Chondrocyte (in vitro differentiated cells): ENCODE measurements at regions not wholly inside any gene's neighbourhood (a gene's known extent, or its start where the extent isn't known, plus 50 kb on each side); places are given as distances from the start of the nearest gene placed in this dataset.

ENCODE experiments used
- DNase-seq: peaks from one replicate; pipeline ENCODE4 v3.0.0; 2021; ENCODE audit warnings: mixed read lengths, low spot score
- H3K27ac Mint-ChIP-seq: one replicate; pipeline ENCODE4 v1.8.0; 2021; ENCODE audit warnings: mild to moderate bottlenecking, moderate library complexity, mixed read lengths; ENCODE audit not compliant: unreplicated experiment
- H3K27me3 Mint-ChIP-seq: 2 replicates; pipeline ENCODE4 v1.8.0; 2021; ENCODE audit warnings: low read depth, mixed read lengths
- H3K36me3 Mint-ChIP-seq: 2 replicates; pipeline ENCODE4 v1.8.0; 2021; ENCODE audit warnings: low read depth, mixed read lengths
- H3K4me1 Mint-ChIP-seq: 2 replicates; pipeline ENCODE4 v1.8.0; 2021; ENCODE audit warnings: low read depth, mild to moderate bottlenecking, mixed read lengths
- H3K4me3 Mint-ChIP-seq: one replicate; pipeline ENCODE4 v1.8.0; 2021; ENCODE audit warnings: mild to moderate bottlenecking, moderate library complexity, mixed read lengths; ENCODE audit not compliant: unreplicated experiment
- H3K9me3 Mint-ChIP-seq: 2 replicates; pipeline ENCODE4 v1.8.0; 2021; ENCODE audit warnings: low read depth, mixed read lengths
- TF ChIP-seq, protein P1 (sequence below): fragments of 200-600 bp; sonication (generic); IDR thresholded peaks from 2 replicates; pipeline ENCODE4 v1.5.0; 2021; ENCODE audit warnings: antibody characterized with exemption, mild to moderate bottlenecking, moderate library complexity

DNA sequence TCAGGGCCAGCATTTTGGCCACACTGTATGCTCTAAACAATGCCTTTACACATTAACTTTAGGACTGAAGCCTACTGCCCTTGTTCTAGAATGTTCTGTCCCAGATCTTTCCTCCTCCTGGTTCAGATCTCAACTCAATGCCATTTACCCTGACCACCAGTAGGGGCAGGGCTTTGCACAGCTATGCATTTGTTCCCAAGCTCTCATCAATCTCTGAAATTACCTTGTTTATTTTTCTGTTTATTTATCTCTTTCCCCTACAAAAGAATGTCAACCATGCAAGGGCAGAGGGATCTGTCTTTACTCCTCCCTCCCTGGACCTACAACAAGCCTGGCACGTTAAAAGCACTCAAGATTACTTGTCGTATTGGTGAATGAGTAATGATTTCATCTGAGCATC lies 612.9 kb downstream of the BNC2 start:
- Mint-ChIP-seq H3K9me3 (no peaks in the 10 kb centered on the region), H3K27ac (no peak overlapping the region), H3K27me3 (peaks cover 2% of the 10 kb centered on the region), H3K4me3 (no peak overlapping the region), H3K36me3 (peaks cover 2% of the 10 kb centered on the region), H3K4me1 (peaks cover 22% of the 10 kb centered on the region)
- DNase-seq, result no peak
- TF ChIP-seq, protein P1, sequence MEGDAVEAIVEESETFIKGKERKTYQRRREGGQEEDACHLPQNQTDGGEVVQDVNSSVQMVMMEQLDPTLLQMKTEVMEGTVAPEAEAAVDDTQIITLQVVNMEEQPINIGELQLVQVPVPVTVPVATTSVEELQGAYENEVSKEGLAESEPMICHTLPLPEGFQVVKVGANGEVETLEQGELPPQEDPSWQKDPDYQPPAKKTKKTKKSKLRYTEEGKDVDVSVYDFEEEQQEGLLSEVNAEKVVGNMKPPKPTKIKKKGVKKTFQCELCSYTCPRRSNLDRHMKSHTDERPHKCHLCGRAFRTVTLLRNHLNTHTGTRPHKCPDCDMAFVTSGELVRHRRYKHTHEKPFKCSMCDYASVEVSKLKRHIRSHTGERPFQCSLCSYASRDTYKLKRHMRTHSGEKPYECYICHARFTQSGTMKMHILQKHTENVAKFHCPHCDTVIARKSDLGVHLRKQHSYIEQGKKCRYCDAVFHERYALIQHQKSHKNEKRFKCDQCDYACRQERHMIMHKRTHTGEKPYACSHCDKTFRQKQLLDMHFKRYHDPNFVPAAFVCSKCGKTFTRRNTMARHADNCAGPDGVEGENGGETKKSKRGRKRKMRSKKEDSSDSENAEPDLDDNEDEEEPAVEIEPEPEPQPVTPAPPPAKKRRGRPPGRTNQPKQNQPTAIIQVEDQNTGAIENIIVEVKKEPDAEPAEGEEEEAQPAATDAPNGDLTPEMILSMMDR, result peak; percentile 76

DNA sequence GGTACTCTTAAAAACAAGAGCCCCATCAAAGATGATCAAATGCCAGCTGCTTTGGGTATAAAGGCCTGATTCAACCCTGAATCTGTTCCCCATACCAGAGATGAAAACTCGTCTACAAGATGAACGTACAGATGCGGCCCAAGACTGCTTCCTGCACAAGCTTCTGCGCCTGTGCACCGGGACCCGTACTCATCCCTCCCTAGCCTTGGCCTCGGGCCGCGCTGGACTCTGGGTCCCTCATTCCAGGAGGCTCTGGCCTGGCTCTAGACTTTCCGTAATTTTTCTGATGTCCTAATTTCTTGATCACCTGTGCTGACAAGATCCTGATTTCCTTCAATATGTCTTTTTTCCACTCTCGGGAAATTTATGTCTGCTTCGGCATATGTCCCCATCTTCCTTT lies 612.3 kb downstream of the BNC2 start:
- TF ChIP-seq, protein P1, result no peak
- peaks cover 2% of the 10 kb centered on the region for H3K36me3 Mint-ChIP-seq
- H3K9me3 Mint-ChIP-seq, result no peaks in the 10 kb centered on the region
- peaks cover 2% of the 10 kb centered on the region for H3K27me3 Mint-ChIP-seq
- no peak overlapping the region for H3K4me3 Mint-ChIP-seq
- H3K27ac Mint-ChIP-seq, result no peak overlapping the region
- no peak for DNase-seq
- peaks cover 22% of the 10 kb centered on the region for H3K4me1 Mint-ChIP-seq

DNA sequence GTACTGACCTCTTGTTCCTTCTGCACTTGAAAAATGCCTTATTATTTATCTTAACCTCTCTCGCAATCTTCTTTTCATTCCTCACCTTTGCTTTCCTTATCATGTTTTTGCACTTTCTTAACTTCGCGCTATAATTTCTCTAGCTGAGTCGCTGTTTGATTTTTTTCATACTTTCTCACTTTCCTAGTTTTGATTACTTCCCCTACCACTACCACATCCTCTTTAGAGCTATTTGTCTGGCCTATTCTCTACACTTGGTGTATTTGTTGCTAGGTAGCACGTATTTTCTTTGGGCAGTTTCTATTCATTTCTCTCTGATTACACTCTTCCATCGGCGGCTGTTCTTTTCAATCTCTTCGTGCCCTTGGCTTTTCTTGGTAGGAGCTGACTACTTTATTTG lies 611.8 kb downstream of the BNC2 start:
- H3K27ac Mint-ChIP-seq, result no peak overlapping the region
- TF ChIP-seq, protein P1, result no peak
- H3K27me3 Mint-ChIP-seq, result peaks cover 2% of the 10 kb centered on the region
- peaks cover 24% of the 10 kb centered on the region for H3K4me1 Mint-ChIP-seq
- H3K4me3 Mint-ChIP-seq, result no peak overlapping the region
- no peaks in the 10 kb centered on the region for H3K9me3 Mint-ChIP-seq
- peaks cover 2% of the 10 kb centered on the region for H3K36me3 Mint-ChIP-seq
- no peak for DNase-seq

DNA sequence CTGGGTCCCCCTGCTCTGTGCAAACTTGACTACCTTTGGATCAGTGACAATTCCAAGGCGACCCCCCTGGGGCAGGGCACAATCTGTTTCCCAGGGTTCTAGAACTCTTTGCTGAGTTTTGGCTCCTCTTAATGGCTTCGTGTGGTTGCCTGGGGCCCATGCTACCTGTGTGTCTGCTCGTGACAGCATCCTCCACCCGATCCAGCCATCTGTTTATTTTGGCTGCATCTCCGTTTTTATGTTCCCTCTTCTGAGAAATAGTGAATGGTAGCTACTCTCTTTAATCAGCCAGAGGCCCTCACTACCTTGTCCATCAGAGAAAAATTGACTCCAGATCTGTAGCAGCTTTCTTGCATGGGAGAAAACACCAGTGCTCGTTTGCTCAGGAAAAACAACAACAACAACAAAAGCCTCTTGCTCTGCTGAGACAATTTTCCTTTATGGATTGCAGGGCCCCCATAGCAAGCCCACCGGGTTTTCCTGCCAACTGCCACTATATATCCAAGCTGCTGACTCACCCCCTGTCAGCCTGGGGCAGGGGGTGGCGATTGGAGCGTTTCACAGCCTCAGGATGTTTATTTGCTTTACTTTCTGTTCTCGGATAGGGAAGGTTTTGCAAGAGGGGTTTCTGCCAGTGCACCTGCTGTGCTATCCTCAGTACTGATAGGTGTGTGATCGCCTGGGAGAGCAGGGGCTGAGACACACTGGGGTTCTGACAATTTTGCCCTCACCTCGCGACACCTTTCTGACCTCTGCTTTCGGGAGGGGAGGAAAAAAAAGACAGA lies 607.8 kb downstream of the BNC2 start:
- H3K36me3 Mint-ChIP-seq, result no peaks in the 10 kb centered on the region
- no peaks in the 10 kb centered on the region for H3K27me3 Mint-ChIP-seq
- H3K9me3 Mint-ChIP-seq, result no peaks in the 10 kb centered on the region
- peaks cover 35% of the 10 kb centered on the region for H3K4me1 Mint-ChIP-seq
- DNase-seq, result no peak
- TF ChIP-seq, protein P1, result no peak
- no peak overlapping the region for H3K27ac Mint-ChIP-seq
- H3K4me3 Mint-ChIP-seq, result no peak overlapping the region

DNA sequence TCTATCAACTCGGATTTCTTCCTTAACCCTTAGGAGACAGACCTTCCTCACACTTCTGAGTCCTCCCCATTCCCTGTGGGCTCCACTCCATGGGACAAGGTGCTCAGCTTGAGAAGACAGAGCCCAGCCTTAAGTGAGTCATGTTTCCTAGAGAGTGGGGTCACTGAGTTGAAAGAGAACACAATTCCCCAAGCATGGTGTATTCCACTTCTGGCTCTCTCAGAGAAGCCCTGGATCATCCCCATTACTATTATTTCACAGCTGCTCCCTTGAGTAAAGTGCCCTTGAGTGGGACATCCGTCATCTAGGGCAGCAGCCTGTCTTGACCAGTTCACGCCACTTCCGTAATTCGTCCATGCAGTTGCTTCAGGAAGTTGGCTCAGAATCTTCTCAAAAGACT lies 604.8 kb downstream of the BNC2 start:
- Mint-ChIP-seq H3K9me3 (no peaks in the 10 kb centered on the region), H3K27ac (no peak overlapping the region), H3K4me1 (peaks cover 41% of the 10 kb centered on the region), H3K27me3 (no peaks in the 10 kb centered on the region), H3K36me3 (no peaks in the 10 kb centered on the region), H3K4me3 (no peak overlapping the region)
- no peak for DNase-seq
- TF ChIP-seq, protein P1, result no peak
